Heart right ventricle (tissue), 16 donors: ENCODE measurements at regions not wholly inside any gene's neighbourhood (a gene's known extent, or its start where the extent isn't known, plus 50 kb on each side); places are given as distances from the start of the nearest gene placed in this dataset.

Experiments
- ATAC-seq, 8 donors: fragments of 200-7000 bp; cut with Tn5 transposase; one replicate each; pipeline ENCODE4 v1.9.1; 2020; ENCODE audit warnings: mild to moderate bottlenecking in 8 of 8, moderate library complexity in 8 of 8, moderate number of reproducible peaks in 1 of 8
- DNase-seq, 2 donors: peaks; one replicate each; pipeline ENCODE4 v3.0.0-alpha.2; 2020
- H3K27ac ChIP-seq, 10 donors: fragments of 200-600 bp; sonication (generic) in 2 of 10; one replicate each; pipeline versions ENCODE4 v1.5.0 to v1.8.0; 2020 to 2022; ENCODE audit warnings: mild to moderate bottlenecking in 3 of 10
- H3K27me3 ChIP-seq, 7 donors: fragments of 200-600 bp; one replicate each; pipeline ENCODE4 v1.8.0; 2021 to 2022; ENCODE audit warnings: mild to moderate bottlenecking in 2 of 7
- H3K36me3 ChIP-seq, 9 donors: fragments of 200-600 bp; sonication (generic) in 1 of 9; one replicate each; pipeline versions ENCODE4 v1.5.0 to v1.8.0; 2020 to 2022; ENCODE audit warnings: mild to moderate bottlenecking in 2 of 9
- H3K4me1 ChIP-seq, 9 donors: fragments of 200-600 bp; sonication (generic) in 1 of 9; one replicate each; pipeline versions ENCODE4 v1.5.0 to v1.8.0; 2020 to 2022; ENCODE audit warnings: mild to moderate bottlenecking in 4 of 9
- H3K4me3 ChIP-seq, 10 donors: fragments of 200-600 bp; sonication (generic) in 2 of 10; one replicate each; pipeline versions ENCODE4 v1.5.0 to v1.8.0; 2020 to 2022; ENCODE audit warnings: mild to moderate bottlenecking in 7 of 10, moderate library complexity in 2 of 10
- H3K9me3 ChIP-seq, 11 donors: fragments of 200-600 bp in 10 of 11; sonication (generic) in 2 of 11; one replicate each; pipeline versions ENCODE4 v1.5.0 to v1.8.0; 2013 to 2022; ENCODE audit warnings: mild to moderate bottlenecking in 2 of 11, control low read depth in 1 of 11, moderate library complexity in 1 of 11
- WGBS, 2 donors: extraction: QIAGEN DNeasy Blood & Tissue Kit; methylation state at CpG; one replicate each; pipeline ENCODE4 v1.1.7; 2013; ENCODE audit warnings: inconsistent platforms in 1 of 2; 5-methylcytosine and 5-hydroxymethylcytosine counted together
- intact Hi-C, 10 donors: fragments of 100-400 bp; cut with DNase I; formaldehyde crosslinking; loops; one replicate each; pipeline versions ENCODE4 v1.11.1 to v1.14.2; 2022
- TF ChIP-seq, protein P1 (sequence below), 9 donors: fragments of 200-600 bp; sonication (generic) in 2 of 9; IDR thresholded peaks; one replicate each; pipeline versions ENCODE4 v1.5.0 to v1.8.0; 2021 to 2022; ENCODE audit warnings: antibody characterized with exemption in 9 of 9, mild to moderate bottlenecking in 5 of 9, moderate library complexity in 1 of 9
- donor health status: Arrhythmogenic right ventricular cardiomyopathy.
- donor health status: ischemic (EF 13 %, LVEDD 7.1; RV severe dilation, severe dysfunction).
- donor health status: healthy with polysubstance abuse.
- donor health status: DM: no; HTN: yes; CAD: no.
- donor health status: DM: no; HTN: no; CAD: no.
- donor health status: ischemic (EF 25% LVEDD 6.9; RV normal size, moderate dysfunction).
- donor health status: ischemic (EF 25% LVEDD 5.7; RV mildly dilated, moderate dysfunction).
- donor health status: healthy.
- donor health status: DM: yes; HTN: yes; CAD: no.
- donor health status: Ischemic cardiomyopathy.
- donor health status: ischemic (EF 35%, LVEDD 5.7; RV mildly dilated, moderate dysfunction).
- donor health status: nonischemic (EF 11% LVEDD 7.7; RV severe dilation, severe dysfunction).
- donor health status: DM: yes; HTN: yes; CAD: no.
- donor health status: PGD.
- donor health status: ischemic (EF 29% LVEDD 5.4; RV normal size, mild dysfunction).
- donor health status: nonischemic (EF 23%, LVEDD 6.1; RV moderate dilation, normal function).

DNA sequence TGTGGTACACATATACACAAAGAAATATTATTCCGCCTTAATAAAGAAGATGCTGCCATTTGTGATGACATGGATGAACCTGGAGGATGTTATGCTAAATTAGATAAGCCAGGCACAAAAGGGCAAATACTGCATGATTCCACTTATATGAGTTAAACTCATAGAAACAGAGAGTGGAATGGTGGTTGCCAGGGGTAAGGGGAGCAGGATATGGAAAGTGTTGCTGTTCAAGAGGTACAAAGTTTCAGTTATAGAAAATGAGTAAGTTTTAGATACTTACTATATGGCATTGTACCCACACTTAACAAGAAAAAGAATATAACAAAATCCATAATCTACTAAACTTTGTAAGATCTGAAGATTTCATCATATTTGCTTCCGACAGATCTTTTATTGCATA, 252.2 kb downstream of the SYK start:
- no peaks in the 10 kb centered on the region for H3K36me3 ChIP-seq
- ATAC-seq: no peak
- intact Hi-C loops: no loop called here
- H3K9me3 ChIP-seq: no peaks in the 10 kb centered on the region
- TF ChIP-seq, protein P1, sequence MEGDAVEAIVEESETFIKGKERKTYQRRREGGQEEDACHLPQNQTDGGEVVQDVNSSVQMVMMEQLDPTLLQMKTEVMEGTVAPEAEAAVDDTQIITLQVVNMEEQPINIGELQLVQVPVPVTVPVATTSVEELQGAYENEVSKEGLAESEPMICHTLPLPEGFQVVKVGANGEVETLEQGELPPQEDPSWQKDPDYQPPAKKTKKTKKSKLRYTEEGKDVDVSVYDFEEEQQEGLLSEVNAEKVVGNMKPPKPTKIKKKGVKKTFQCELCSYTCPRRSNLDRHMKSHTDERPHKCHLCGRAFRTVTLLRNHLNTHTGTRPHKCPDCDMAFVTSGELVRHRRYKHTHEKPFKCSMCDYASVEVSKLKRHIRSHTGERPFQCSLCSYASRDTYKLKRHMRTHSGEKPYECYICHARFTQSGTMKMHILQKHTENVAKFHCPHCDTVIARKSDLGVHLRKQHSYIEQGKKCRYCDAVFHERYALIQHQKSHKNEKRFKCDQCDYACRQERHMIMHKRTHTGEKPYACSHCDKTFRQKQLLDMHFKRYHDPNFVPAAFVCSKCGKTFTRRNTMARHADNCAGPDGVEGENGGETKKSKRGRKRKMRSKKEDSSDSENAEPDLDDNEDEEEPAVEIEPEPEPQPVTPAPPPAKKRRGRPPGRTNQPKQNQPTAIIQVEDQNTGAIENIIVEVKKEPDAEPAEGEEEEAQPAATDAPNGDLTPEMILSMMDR (IDR thresholded peaks at IDR 0.05): no peak
- no peak overlapping the region for H3K4me3 ChIP-seq
- 93% methylated on average over 2 of the region's 2 CpGs for WGBS, 2 donors
- H3K4me1 ChIP-seq: peaks cover 0 to 12% (median 0%) of the 10 kb centered on the region in 9 donors
- no peak overlapping the region for H3K27ac ChIP-seq
- H3K27me3 ChIP-seq: peaks cover 0 to 5% (median 0%) of the 10 kb centered on the region in 7 donors
- no peak for DNase-seq

DNA sequence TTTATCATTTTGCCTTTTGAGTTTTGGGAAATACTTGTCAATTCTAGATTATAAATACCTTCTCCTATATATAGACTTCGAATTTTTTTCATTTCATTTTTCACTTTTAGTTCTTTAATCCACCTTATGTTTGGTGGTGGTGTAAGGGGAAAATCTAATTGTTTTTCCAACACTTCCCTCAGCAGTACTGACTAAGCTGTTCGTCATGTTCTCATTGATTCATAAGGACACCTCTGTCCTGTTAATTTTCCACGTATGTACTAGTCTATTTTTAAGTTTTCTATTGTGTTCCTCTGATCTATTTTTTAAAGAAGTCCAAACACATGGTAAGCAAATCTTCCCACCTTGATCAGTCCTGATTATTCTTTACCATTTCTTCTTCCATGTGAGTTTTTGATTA, 254.2 kb downstream of the SYK start:
- WGBS, 2 donors: 67 to 75% methylated on average over 3 of the region's 3 CpGs
- DNase-seq (no peak), ATAC-seq (no peak)
- Histone ChIP-seq H3K4me1 (peaks cover 0 to 25% (median 8%) of the 10 kb centered on the region in 9 donors), H3K27me3 (no peaks in the 10 kb centered on the region), H3K9me3 (no peaks in the 10 kb centered on the region), H3K4me3 (no peak overlapping the region), H3K27ac (no peak overlapping the region), H3K36me3 (no peaks in the 10 kb centered on the region)
- intact Hi-C loops: no loop called here
- TF ChIP-seq, protein P1 (IDR thresholded peaks at IDR 0.05): no peak

DNA sequence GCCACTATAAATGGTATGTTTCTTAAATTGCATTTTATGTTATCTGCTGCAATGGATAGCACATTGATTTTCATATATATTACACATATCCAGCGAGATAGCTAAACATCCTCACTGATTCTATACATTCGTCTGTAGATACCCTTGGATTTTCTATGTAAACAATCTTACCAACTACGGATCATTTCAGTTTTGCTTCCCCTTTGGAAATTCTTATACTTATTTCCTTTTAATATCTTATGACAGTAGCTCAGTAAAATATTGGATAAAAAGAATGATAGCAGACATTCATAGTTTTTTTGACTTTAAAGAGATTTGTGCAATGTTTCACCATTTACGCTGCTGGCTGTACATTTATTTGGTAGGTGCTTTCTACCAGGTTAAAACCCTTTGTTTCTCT, 254.9 kb downstream of the SYK start:
- peaks cover 2 to 31% (median 13%) of the 10 kb centered on the region in 9 donors for H3K4me1 ChIP-seq
- TF ChIP-seq, protein P1 (IDR thresholded peaks at IDR 0.05): no peak
- intact Hi-C loops: no loop called here
- H3K36me3 ChIP-seq: no peaks in the 10 kb centered on the region
- no peak overlapping the region for H3K4me3 ChIP-seq
- DNase-seq: no peak
- 83 to 89% methylated on average over 4 of the region's 4 CpGs for WGBS, 2 donors
- ATAC-seq: no peak
- H3K9me3 ChIP-seq: no peaks in the 10 kb centered on the region
- H3K27me3 ChIP-seq: no peaks in the 10 kb centered on the region
- no peak overlapping the region for H3K27ac ChIP-seq

DNA sequence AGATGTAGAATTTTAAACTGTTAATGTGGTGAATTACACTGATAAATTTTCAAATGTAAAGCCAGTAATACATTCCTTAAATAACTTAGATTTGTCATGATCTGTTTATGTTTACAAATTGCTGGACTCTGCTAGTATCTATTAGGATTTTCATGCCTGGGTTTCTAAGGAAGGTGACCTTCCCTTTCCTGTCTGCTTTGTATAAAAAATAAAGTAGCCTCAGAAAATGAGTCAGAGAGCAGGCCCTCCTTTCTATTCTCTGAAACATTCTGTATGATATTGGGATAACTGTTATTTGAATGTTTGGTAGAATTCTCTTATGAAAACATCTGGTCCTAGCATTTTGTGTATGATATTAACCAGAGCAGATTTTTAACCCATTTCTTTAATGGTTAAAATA, 255.3 kb downstream of the SYK start:
- H3K27me3 ChIP-seq: no peaks in the 10 kb centered on the region
- DNase-seq: no peak
- TF ChIP-seq, protein P1 (IDR thresholded peaks at IDR 0.05): no peak
- peaks cover 2 to 34% (median 15%) of the 10 kb centered on the region in 9 donors for H3K4me1 ChIP-seq
- peak overlapping the region in 1 of 10 donors; percentile 34 for H3K27ac ChIP-seq
- peak in 3 of 8 donors; percentile 18 to 52 (median 50) for ATAC-seq
- H3K4me3 ChIP-seq: no peak overlapping the region
- intact Hi-C loops: no loop called here
- no peaks in the 10 kb centered on the region for H3K9me3 ChIP-seq
- no peaks in the 10 kb centered on the region for H3K36me3 ChIP-seq
